Endometrium (tissue), 2 donors: ENCODE measurements at regions not wholly inside any gene's neighbourhood (a gene's known extent, or its start where the extent isn't known, plus 50 kb on each side); places are given as distances from the start of the nearest gene placed in this dataset.
"Not testable (repeated sequence)": the region's sequence is repeated elsewhere in the genome, so short reads cannot be mapped to it uniquely, and the experiment has no call there.

Experiments
- FAIRE-seq: peaks from 2 replicates; lab custom pipeline; 2012; peaks lifted over from hg19 to GRCh38; lab: Jason Lieb, UNC
- donor health status: control.
- donor health status: control.

DNA sequence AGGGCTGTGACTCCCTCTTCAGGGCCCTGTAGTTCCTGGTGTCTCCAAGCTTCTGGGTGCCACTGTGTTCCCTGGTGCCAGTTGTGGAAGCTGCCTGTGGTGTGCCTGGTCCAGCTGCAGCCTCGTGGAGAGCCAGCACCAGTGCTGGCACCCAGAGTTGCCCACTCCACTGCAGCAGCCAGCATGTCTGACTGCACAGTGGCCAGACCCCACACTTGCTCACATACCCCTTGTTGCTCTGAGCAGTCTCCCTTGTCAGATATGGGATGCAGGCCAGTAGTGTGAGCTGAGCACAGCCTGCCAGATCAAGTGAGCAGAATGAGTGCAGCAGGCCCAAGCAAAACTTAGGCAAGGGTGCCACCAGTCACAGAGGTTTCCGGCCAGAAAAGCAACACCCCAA, 108.6 kb downstream of the ZMAT1 start:
- no peak for FAIRE-seq

DNA sequence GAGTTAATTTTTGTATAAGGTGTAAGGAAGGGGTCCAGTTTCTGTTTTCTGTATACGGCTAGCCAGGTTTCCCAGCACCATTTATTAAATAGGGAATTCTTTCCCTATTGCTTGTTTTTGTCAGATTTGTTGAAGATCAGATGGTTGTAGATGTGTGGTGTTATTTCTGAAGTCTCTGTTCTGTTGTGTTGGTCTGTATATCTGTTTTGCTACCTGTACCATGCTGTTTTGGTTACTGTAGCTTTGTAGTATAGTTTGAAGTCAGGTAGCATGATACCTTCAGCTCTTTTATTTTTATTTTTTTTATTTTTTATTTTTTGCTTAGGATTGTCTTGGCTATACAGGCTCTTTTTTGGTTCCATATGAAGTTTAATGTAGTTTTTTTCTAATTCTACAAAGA, 114.1 kb downstream of the ZMAT1 start:
- not testable (repeated sequence) for FAIRE-seq

DNA sequence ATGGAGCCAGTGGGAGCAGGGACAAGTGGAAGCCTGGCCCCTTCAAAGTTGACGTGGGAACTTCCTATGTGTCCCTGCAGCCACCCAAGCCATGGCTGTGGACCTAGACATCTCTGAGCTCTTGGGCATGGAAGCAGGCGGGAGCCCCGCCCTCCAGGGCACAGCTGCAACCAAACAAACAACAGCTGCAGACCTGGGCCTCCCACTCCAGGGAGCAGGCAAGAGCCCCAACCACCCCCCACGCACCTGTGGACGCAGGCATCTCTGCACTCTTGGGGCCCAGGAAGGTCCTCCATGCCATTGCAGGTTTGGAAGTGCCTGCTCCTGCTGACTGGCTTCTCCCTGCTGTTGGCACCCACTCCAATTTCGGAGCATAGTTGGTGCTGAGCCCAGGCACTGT, 118.6 kb downstream of the ZMAT1 start:
- no peak for FAIRE-seq

DNA sequence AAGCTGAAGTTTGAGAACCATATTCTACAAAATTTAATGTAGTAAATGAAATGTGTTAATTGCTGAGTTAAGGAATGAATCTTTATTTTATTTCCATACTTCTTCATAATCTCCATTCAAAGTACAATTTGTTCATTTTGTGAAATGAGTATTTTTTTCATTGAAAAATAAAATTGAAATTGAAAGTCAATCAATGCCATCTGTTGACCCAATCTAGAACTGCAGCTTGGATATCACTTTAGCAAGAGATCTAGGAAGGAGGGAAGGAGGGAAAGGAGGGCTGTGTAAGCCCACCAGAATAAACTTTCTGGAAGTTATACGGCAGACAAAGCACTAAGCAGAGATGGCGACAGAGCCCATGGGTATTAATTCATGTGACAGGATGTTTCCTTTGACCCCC, 128.4 kb downstream of the ZMAT1 start:
- peak; percentile 64 for FAIRE-seq

DNA sequence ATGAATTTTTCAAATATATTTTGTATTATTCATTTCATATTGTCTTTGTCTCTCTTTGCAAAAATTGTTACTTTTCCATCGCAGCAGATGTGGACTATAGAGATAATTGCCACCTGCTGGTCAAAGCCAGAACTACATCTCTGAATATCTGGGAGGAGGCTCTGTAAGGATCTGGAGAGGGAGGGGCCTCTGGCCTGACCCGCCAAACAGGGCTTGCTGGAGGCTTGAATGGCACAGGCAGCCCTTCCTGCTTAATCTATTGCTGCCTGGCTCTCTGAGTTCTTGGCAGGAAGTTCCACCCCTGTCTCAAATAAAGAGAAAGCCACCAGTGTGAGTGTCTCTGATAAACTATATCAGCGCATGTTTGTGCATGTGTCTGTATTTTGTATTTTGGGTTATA, 132.4 kb downstream of the ZMAT1 start:
- FAIRE-seq = peak; percentile 94

DNA sequence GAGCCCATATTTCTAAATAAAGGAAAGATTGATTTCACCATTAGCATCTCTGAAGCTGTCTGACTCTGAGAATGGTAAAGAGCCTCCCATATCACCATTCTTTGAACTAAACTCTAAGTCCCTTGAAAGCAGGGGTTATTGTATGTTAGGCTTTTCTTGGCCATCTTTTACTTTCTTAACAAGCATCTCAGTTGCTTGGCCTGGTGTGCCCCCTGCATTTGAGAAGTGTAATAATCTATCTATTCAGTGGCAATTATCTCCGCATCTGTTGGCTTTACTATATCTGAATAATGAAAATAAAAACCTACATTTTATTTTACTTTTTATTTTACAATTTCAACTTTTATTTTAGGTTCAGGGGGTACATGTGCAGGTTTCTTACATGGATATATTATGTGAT, 128.3 kb upstream of the ARMCX2 start:
- FAIRE-seq = no peak

DNA sequence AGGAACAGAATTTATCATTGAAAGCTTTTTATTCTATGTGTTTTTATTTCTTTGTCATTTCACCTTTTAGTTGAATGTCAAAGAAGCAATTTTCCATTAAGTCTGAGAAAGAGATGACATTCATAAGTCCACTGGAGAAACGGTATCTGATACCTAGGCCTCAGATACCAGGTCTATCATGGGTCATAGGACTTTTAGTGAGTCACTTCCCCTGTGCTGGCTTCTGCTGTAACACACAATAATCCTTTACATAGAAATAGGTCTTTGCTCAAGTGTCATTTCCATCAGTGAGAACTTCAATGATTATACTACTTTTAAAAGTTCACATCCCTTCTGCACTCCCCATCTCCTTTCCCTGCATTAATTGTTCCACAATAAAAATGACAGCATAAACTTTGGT, 125.5 kb upstream of the ARMCX2 start:
- FAIRE-seq = no peak

DNA sequence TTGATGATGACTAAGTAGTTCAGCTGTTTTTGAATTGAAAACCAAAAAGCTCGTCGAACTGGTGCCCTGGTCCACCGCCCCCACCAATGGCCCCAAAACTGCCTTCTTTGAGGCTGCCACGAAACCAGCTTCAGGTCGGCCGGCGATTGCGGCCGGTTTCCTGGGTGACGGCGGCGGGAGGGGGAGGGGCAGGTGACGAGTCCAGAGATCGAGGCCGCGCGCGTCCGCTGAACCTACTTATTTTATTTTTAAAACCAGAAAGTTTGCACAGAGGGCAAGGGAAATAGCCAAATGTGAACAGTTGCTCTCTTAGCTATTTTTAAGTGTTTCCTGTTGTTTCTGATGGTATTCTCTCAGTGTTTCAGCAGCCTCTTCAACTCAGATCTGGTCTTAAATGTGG, 120.8 kb upstream of the ARMCX2 start:
- not testable (repeated sequence) for FAIRE-seq

DNA sequence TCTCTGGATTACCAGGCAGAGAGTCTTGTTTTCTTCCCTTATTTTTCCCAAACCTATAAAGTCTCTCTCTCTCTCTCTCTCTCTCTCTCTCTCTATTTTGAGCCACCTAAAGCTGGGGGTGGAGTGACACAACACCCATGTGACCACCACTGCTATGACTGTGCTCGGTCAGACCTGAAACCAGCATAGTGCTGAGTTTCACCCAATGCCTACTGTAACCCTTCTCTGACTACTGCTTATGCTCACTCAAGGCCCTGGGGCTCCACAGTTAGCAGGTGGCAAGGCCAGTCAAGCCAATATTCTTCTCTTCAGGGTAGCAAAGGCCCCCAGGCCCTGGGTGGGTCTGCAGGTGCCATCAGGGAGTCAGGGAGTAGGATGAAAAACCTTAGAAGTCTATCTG, 114.7 kb upstream of the ARMCX2 start:
- FAIRE-seq = no peak

DNA sequence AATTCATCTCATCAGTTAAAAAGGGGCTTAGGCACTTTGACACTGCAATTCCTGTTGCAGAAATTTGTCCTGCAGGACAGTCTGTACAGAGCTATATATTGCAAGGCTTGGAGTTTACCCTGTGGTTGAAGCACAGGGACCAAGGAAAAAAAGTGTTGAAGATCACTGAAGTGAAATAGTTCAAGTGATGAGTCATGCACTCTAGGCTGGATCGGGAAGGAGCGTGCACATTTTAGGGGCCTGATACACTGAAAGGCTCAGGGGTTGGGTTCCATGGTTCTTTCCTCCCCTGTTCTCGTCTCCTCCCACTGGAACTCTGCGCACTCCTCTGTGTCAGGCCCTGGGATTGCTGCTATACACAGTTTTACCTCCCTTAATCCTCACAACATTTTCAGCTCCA, 104.9 kb upstream of the ARMCX2 start:
- no peak for FAIRE-seq

DNA sequence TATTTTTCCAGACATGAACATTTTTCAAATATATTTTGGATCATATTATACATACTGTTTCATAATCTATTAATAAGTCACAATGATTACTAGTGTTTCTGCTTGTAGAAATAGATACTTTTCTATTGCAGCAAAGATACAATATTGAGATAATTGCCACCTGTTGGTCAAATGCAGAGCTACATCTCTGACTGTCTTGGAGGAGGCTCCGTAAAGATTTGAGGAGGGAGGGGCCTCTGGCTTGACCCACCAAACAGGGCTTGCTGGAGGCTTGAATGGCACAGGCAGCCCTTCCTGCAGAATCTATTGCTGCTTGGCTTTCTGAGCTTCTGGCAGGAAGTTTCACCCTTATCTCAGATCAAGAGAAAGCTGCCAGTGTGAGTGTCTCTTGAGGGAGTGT, 99.3 kb upstream of the ARMCX2 start:
- FAIRE-seq = no peak

DNA sequence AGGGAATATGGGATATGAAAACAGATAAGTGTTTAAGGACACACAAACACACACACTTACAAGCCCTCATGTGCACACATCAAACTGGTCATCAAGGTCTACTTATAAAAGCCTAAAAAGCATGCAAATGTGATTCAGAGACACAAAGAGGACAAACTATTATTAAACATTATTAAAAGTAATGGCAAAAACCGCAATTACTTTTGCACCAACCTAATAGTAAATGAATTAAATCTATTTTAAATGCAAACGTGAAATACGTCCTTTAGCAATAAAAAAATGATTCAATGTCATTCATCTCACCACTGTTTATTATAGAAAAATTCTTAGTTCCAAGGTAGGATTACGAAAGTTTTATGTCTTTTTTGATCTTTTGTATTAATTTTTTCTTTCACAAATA, 91.1 kb upstream of the ARMCX2 start:
- FAIRE-seq = no peak

DNA sequence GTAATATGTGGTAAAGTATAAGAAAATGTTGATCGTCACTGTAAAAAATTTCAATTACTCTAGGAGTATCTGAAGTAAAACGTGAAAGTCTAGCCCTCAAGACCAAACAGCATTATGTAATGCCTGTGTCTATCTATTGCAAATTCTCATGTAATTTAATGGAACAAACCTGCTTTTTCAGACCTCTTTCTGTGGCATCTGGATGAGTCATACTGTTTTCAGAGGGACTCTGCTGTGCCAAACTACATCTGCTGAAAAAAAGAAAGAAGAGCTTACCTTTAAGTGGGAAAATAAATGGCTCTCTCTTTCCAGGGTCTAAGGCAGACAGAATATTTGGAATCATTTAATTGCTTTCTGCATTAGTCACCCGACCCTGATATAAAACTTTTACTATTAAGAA, 89.8 kb upstream of the ARMCX2 start:
- no peak for FAIRE-seq

DNA sequence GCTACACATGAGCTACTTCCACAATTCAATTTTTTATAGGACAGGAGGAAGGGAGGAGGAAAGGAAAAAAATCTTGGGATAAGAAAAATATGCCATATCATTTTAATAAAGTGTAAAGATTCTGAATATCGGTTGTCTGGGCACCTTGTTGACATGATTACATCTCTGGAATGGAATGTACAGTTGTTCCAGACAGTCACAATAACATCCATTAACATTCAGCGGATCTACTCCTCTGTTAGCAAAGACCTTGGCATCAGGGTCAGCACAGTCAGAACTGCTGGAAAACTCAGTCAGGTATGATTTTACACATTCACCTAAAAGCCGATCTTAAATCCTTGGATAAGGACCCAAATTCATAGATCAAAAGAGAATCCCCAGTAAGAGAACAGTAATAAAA, 85.4 kb upstream of the ARMCX2 start:
- FAIRE-seq = no peak

DNA sequence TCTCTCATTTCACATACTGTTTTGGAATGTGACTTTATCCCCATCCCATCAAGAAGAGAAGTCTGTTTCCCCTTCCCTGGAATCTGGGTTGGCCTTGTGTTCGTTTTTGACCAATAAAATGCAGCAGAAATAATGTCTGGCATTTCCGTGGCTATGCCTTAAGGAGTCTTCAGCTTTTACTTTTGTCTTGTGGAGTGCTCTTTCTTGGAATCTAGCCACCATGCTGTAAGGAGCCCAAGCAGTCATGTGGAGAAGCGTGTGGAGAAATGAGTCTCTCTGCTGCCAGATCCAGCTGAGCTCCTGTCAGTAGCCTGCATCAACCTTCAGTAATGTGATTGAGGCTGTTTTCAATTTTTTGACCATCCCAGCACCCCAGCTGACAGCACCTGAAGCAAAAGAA, 84.4 kb upstream of the ARMCX2 start:
- FAIRE-seq = no peak

DNA sequence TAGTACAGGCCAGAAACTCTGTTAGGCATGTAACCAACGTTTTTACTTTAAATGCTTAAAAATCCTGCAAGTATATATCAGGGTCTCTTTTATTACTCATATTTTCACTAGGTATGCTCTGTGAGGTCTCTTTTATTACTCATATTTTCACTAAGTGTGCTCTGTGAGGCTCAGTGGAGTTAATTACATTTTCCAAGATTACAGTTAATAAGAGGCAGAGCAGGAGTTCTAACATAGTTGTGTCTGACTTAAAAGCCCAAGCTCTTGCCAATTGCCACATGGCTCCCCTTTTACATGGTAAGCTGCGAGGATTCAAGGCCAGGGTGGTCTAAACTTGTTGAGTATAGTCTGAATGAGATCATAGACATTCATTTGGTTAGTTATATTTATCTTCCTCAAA, 81.0 kb upstream of the ARMCX2 start:
- no peak for FAIRE-seq

DNA sequence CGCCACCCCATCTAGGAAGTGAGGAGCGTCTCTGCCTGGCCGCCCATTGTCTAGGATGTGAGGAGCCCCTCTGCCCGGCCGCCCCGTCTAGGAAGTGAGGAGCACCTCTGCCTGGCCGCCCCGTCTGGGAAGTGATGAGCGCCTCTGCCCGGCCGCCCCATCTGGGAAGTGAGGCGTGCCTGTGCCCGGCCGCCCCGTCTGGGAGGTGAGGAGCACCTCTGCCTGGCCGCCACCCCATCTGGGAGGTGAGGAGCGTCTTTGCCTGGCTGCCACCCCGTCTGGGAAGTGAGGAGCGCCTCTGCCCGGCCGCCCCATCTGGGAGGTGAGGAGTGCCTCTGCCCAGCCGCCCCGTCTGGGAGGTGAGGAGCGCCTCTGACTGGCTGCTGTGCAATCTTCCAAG, 79.2 kb upstream of the ARMCX2 start:
- FAIRE-seq = not testable (repeated sequence)

DNA sequence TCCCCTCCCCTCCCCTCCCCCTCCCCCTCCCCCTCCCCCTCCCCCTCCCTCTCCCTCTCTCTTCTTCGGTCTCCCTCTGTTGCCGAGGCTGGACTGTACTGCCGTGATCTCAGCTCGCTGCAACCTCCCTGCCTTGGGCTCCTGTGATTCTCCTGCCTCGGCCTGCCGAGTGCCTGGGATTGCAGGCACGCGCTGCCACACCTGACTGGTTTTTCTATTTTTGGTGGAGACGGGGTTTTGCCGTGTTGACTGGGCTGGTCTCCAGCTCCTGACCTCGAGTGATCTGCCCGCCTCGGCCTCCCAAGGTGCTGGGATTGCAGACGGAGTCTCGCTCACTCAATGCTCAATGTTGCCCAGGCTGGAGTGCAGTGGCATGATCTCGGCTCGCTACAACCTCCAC, 78.8 kb upstream of the ARMCX2 start:
- not testable (repeated sequence) for FAIRE-seq

DNA sequence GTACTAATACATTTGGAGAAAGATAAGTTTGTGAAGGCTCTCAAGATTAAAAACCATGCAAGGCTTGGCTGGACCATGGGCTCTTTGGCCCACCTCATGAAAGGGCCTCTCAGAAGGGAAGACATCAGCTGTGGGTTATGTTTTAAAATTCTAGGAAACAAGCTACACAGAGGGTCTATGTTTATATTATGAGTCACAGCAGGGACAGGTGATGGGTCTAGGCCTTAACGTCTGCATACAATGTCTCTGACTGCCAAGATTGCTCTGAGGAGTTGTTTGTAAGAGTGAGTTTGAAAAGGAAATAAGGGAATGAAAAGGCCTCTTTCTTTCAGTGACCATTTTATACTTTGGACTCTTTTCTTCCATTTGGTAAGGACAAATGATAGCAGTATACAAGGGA, 77.0 kb upstream of the ARMCX2 start:
- FAIRE-seq = no peak

DNA sequence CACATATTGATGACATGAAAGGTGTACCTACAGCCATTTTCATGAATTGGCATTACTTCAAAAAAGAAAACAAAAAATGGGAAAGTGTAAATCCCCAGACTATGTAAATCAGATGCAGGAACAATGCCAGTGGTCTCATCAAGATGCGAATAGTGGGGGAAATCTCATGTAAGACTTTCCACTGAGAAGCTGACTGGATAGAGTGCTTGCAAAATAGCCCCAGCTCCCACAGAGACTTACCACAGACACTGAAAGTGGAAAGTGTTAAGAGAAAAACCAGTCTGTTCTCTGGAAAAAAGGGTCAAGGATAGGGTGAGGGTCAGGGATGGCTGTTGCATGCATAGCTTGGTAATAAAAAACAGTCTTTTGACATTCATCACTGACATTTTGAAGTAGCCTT, 73.2 kb upstream of the ARMCX2 start:
- FAIRE-seq = no peak

DNA sequence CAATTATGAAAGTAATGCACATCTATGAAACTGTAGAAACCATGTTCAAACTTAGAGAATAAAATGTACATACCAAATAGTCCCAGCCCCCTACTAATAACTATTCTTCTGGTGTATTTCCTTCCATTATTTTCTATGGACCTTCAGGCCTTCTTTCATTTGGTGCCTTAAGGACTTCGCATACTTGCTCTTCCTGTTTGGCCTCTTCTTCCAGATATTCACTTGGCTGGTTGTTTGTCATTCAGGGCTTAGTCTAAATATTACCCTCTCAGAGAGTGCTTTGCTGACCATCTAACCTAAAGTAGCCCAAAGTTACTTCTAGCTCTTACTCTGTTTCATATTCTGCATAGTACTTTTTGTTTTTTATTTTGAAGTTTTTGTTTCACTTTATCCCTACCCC, 70.3 kb upstream of the ARMCX2 start:
- no peak for FAIRE-seq
